Posterior vena cava (tissue), 2 donors: ENCODE measurements at regions not wholly inside any gene's neighbourhood (a gene's known extent, or its start where the extent isn't known, plus 50 kb on each side); places are given as distances from the start of the nearest gene placed in this dataset.

ENCODE experiments used
- DNase-seq: peaks from one replicate; pipeline ENCODE4 v3.0.0-alpha.2; 2020; ENCODE audit warnings: low spot score
- intact Hi-C, 2 donors: fragments of 100-400 bp; cut with DNase I; formaldehyde crosslinking; loops; one replicate each; pipeline versions ENCODE4 v1.14.1 to v1.14.2; 2022 to 2023
- donor health status: DM: yes; HTN: yes; CAD: no.
- donor health status: DM: yes; HTN: yes; CAD: no.

- intact Hi-C loops: no loop called here
- DNase-seq: no peak
Observed at GRCh38 chr2:158049129-158049855, 52.4 kb upstream of the UPP2 start.

- intact Hi-C loops: no loop called here
- no peak for DNase-seq
Observed at GRCh38 chr2:158048327-158048726, 53.3 kb upstream of the UPP2 start.

- DNase-seq: no peak
- intact Hi-C loops: no loop called here
Observed at GRCh38 chr2:158047156-158047611, 54.5 kb upstream of the UPP2 start.

GRCh38 chr2:158046121-158046880 is 55.4 kb upstream of the UPP2 start:
- no peak for DNase-seq
- intact Hi-C loops: no loop called here

- DNase-seq: no peak
- intact Hi-C loops: no loop called here
Observed at GRCh38 chr2:158045362-158045761, 56.3 kb upstream of the UPP2 start.

- DNase-seq: no peak
- intact Hi-C loops: no loop called here
Observed at GRCh38 chr2:158043181-158043948, 58.3 kb upstream of the UPP2 start.

GRCh38 chr2:158042666-158043065 is 59.0 kb upstream of the UPP2 start:
- no peak for DNase-seq
- intact Hi-C loops: no loop called here

- intact Hi-C loops: no loop called here
Observed at GRCh38 chr2:158042245-158042644, 59.4 kb upstream of the UPP2 start.

GRCh38 chr2:158041400-158041799 is 60.3 kb upstream of the UPP2 start:
- intact Hi-C loops: no loop called here
- DNase-seq: no peak

More at GRCh38 chr2:158042245-158042644, 59.4 kb upstream of the UPP2 start:
- no peak for DNase-seq

GRCh38 chr2:158038901-158039300 is 62.8 kb upstream of the UPP2 start:
- intact Hi-C loops: no loop called here
- DNase-seq: no peak

- intact Hi-C loops: no loop called here
- DNase-seq: no peak
Observed at GRCh38 chr2:158034198-158034866, 67.3 kb upstream of the UPP2 start.

- intact Hi-C loops: no loop called here
- no peak for DNase-seq
Observed at GRCh38 chr2:158031371-158031770, 70.3 kb upstream of the UPP2 start.

- intact Hi-C loops: no loop called here
- DNase-seq: no peak
Observed at GRCh38 chr2:158025255-158025996, 76.2 kb upstream of the UPP2 start.

GRCh38 chr2:158024288-158024898 is 77.3 kb upstream of the UPP2 start:
- DNase-seq: no peak
- intact Hi-C loops: loop anchor here in 1 of 2 donors (5.0 kb wide), 1 partner anchor 723 kb away; no protein-coding TSS in a partner anchor

GRCh38 chr2:158022888-158023287 is 78.8 kb upstream of the UPP2 start:
- intact Hi-C loops: loop anchor here in 1 of 2 donors (5.0 kb wide), 1 partner anchor 724 kb away; no protein-coding TSS in a partner anchor
- DNase-seq: no peak

- intact Hi-C loops: loop anchor here in 1 of 2 donors (5.0 kb wide), 1 partner anchor 726 kb away; no protein-coding TSS in a partner anchor
- DNase-seq: no peak
Observed at GRCh38 chr2:158021226-158021625, 80.5 kb upstream of the UPP2 start.

GRCh38 chr2:158015428-158016076 is 86.1 kb upstream of the UPP2 start:
- DNase-seq: no peak
- intact Hi-C loops: loop anchor here in 1 of 2 donors (10.0 kb wide), 1 partner anchor 241 kb away; no protein-coding TSS in a partner anchor

GRCh38 chr2:158013891-158014290 is 87.8 kb upstream of the UPP2 start:
- intact Hi-C loops: loop anchor here in 1 of 2 donors (10.0 kb wide), 1 partner anchor 239 kb away; no protein-coding TSS in a partner anchor

More at GRCh38 chr2:158013891-158014290, 87.8 kb upstream of the UPP2 start:
- DNase-seq: no peak
